Central memory CD4-positive, alpha-beta T cell (primary cell): ENCODE measurements at regions not wholly inside any gene's neighbourhood (a gene's known extent, or its start where the extent isn't known, plus 50 kb on each side); places are given as distances from the start of the nearest gene placed in this dataset.

Experiments used
- DNase-seq: peaks from one replicate; pipeline ENCODE4 v3.0.0; 2022

- no peak for DNase-seq
These were observed 332.8 kb downstream of the GASK1B start for GRCh38 chr4:157840034-157840433.

DNA sequence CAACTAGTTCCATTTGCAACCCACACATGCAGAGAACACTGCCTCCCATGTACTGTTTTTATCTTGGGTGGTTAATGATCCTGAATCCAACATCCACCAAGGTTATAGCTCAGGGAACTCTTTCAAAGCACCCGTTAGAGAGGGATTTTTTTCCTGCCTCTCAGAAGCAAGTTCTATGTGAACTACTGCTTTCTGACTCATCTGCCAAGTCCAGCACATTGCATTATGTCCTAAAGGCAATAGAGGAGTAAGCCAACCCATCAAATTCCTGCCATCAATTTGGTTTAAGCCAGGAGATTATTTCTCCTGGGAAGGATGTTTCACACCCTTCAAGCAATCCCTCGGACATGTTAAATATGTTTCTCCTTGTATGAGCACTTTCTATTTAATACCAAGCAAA, 334.5 kb downstream of the GASK1B start:
- no peak for DNase-seq

- no peak for DNase-seq
These were observed 335.6 kb downstream of the GASK1B start for GRCh38 chr4:157837071-157837703.

- DNase-seq: no peak
These were observed 340.2 kb downstream of the GASK1B start for GRCh38 chr4:157832596-157832995.

GRCh38 chr4:157824021-157824420, 348.8 kb downstream of the GASK1B start:
- no peak for DNase-seq

DNA sequence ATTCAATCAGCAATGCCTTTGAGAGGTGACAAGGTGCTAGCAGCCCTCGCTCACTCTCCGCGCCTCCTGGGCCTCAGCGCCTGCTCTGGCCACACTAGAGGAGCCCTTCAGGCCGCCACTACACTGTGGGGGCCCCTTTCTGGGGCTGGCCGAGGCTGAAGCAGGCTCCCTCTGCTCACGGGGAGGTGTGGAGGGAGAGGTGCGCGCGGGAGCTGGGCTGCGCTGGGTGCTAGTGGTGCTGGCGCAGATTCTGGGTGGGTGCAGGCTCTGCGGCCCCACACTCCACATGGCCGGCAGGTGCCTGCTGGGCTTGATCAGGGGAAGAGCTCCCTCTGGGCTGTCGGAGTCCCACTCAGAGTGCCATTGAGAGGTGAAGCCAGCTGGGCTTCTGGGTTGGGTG, 351.0 kb downstream of the GASK1B start:
- no peak for DNase-seq

DNA sequence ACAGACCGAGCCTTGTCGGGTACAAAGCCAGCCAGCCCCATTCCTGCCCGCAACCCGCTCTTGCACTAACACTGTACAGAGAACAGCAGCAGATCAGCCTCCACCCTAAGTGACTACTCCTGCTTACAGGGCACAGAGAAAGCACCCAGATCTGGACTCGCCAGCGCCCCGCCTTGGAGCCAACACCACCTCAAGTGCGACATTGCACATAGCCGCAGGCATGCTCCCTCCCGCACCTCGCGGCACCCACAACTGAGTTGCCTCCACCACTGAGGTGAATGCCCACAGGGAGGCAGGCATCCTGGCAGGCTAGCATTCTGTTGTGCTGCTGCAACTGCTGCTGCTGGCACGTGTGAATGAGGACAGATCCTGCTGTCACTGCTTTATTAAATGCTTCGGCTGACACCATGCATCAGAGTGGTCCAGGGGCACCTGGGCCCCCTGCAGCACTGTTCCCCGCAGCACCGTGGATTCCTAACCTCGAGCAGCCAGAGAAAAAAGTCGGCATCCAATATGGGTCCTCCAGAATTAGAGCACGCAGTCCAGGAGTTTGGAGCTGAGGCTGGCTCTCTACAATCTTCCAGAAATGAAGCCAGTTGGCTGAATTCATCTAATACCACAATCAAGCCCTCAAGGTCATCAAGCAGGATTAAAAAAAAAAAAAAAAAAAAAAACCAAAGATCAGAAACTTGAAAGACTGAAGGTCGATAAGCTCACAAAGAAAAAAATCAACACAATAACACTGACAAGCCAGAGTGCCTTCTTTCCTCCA, 352.9 kb downstream of the GASK1B start:
- DNase-seq: no peak

DNA sequence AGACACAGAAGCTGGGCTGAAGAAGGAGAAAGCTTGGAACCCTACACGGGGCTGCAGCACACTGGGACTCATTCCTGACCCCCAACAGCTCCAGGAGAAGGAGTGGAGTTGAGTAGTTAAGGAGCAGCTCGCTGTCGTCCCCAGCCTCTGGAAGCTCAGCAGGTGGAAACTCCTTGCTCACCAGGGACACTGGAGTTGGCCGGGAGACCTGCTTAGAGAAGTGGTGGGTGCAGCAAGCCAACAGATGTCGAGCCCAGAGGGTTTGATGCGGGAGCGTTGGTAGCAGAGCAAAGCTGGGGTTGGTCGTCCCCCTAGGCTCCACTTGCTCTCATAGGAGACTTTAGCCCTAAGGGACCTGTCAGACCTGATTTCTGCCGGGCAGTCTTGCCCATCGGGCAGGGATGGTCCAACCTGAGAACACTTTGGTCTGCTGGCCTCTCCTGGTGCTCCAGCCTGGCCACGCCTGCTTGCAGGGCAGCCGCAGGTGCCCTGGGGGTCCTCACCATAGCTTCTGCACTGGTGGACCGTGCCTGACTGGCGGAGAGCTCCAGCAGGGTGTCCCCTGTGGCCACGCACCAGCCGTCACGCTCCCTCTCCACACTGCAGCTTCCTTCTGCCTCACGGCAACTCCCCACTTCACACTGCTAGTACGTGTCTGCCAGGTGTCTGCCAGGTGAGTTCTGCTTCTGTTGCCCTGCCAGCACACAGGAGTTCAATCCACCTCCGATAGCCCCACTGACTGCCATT, 353.7 kb downstream of the GASK1B start:
- DNase-seq: no peak

GRCh38 chr4:157810137-157810774, 362.6 kb downstream of the GASK1B start:
- no peak for DNase-seq

DNA sequence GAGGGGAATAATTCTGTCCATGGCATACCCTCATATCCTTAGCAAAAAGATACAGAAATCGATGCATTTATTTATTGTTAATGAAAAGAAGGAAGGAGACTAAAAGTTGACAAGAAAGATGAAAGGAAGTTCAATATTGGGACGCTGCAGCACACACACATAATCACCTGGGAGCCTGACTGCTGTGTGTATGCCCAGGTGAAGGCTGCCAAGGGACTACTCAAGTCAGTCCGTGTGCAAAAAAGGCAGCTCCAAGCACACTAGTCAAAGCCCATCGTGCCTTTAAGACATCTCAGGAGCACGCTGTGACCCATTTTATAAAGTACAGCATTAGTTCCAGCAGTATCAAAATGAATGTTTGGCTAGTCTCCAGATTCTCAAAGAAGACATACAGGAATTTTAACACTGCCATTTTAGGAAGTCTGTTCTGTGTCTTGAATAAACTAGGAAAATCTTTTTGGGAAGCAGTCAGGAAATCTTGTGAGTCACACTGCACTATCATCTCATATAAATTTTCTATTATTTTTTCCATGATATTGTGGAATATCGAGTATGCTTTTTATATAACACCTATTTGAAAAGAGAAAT, 363.9 kb downstream of the GASK1B start:
- no peak for DNase-seq

DNA sequence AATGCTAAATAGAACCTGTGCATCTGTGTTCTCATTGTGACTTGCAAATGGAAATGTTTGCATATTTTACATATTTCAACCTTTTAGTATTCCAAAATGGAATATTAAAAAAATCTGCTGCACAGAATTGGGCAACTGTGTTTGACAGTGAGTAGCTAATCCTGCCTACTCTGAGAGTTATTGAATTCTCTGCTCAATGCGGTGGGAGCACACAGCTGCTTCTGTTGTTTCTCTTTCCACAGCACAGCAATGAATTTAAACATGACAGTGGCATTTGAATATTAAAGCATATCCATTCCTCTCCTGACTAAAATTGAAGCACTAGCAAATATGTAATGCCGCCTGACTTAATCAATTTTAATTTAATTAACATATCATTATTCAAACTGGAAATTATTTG, 366.6 kb downstream of the GASK1B start:
- no peak for DNase-seq

DNA sequence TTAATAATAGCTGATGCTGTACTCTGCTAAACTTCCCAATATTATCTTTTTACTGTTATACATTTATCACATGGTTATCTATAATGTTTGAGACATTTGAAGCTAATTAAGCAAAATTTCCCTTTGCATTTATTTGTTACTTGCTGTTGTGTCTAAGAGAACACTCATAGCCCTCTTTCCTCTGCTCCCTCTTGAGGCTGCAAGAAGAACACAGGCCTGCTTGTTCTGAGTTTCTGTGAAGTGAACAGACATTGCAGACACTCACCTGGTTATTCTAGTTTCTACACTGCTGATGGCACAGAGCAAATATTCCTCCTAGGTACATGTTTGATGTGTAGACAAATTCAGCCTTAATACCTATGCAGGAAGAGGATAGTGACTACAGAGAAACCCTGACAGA, 367.8 kb downstream of the GASK1B start:
- DNase-seq: no peak

GRCh38 chr4:157803845-157804521, 368.8 kb downstream of the GASK1B start:
- DNase-seq: no peak

DNA sequence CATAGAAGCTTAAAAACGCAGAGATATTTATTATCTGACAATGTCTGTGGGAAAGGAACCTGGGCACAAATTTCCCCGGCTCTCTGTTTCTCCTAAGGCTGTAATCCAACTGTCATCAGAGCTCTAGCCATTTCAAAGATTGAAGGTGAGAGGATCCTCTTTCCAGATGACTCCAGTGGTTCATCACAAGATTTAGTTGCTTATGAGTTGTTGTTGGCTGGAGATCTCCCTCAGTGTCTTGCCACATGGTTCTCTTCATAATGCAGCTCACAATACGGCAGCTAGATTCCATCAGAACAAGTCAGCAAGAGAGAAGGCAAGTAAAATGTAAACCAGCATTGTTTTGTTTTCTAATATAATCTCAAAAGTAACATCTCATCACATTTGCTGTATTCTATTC, 369.4 kb downstream of the GASK1B start:
- no peak for DNase-seq

- DNase-seq: no peak
These were observed 377.3 kb downstream of the GASK1B start for GRCh38 chr4:157795495-157795894.

DNA sequence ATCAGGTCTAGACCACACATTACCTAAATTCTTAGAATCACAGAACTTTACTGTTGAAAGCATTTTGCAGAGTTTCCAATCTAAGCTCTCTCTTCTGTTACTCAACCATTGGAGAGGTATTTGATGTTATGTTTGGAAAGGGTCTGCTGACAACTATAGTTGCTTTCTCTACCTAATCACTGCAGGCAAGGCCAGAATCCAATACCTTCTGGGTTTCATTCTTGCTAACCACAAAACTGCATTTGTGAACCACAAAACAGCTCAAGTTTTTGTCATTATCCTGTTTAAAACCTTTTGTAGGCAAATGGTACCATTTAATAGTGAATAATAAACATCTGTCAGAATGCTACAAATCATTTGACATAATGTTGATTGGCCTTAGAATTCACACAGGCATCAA, 380.1 kb downstream of the GASK1B start:
- DNase-seq: no peak

- DNase-seq: no peak
These were observed 381.6 kb downstream of the GASK1B start for GRCh38 chr4:157791236-157791635.

DNA sequence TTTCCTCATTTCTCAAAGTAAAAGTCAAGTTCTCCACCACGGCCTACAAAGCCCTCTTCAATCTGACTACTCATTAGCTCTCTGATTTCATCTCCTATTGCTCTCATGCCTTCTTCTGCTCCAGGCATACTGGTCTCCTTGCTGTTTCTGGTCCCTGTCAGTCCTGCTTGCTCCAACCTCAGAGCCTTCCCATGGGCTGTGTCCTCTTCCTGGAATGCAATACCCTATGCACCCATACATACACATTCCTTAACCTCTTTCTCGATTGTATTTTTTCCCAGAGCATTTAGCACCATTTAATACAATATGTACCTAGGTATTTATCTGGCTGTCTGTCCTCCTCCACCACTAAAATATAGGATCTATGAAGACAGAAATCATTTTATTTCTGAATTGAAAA, 385.2 kb downstream of the GASK1B start:
- no peak for DNase-seq

- no peak for DNase-seq
These were observed 391.5 kb downstream of the GASK1B start for GRCh38 chr4:157781361-157781760.

DNA sequence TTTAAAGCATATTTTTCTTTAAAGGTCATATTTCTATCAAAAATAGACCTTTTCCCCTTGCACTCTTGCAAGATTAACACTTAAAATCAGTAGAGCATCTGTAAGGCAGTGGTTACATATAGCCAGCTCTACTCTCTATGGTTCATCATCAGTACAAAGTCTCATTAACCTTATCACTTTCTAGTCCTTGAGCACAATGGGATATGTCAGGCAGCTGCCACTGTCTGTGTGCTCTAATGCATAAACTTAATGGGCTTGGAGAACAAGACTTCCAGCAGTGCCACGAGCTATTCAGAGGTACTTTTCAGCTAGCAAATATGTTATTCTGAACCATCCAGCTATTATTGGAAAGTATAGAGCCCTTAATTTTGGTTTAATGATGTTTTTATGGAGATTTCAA, 393.7 kb downstream of the GASK1B start:
- DNase-seq: no peak

DNA sequence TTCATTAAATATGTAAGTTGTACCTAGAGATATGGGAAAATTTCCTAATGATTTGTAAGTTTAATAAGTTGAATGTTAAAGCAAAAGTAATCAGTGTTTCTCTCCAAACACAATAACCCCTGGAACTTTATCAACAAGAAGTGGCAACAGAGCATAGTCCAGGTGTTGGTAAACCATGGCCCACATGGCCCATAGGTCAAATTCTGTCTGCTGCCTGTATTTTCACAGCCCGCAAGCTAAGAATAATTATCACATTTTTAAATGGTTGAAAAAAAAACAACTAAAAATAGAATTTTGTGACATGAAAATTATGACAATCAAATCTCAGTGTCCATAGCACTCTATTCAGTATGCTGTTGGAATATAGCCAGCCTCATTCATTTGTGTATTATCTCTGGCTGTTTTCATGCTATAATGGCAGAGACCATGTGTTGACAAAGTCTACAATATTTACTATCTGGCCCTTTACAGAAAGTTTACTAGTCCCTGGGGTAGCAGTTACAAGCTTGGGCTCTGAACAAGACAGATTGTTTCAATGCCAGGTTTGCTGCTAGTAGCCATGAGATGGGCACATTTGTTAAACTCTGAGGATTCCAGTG, 395.8 kb downstream of the GASK1B start:
- no peak for DNase-seq

- DNase-seq: no peak
These were observed 396.9 kb downstream of the GASK1B start for GRCh38 chr4:157775971-157776370.
